ENCODE measurements at regions not wholly inside any gene's neighbourhood (a gene's known extent, or its start where the extent isn't known, plus 50 kb on each side); places are given as distances from the start of the nearest gene placed in this dataset.
A peak's percentile ranks its signal among the peaks of the same experiment; 100 is the strongest.
"Not testable (repeated sequence)": the region's sequence is repeated elsewhere in the genome, so short reads cannot be mapped to it uniquely, and the experiment has no call there.

- DNase-seq, result no peak
- Histone ChIP-seq H3K27me3 (ENCODE audit: insufficient read depth, low read depth, severe bottlenecking) (no peaks in the 10 kb centered on the region), H3K36me3 (no peaks in the 10 kb centered on the region), H3K9me3 (ENCODE audit: severe bottlenecking) (no peaks in the 10 kb centered on the region), H3K4me3 (ENCODE audit: low read depth, low read length) (no peak overlapping the region), H3K27ac (no peak overlapping the region)
- no peak for TF ChIP-seq CTCF (IDR thresholded peaks at IDR 0.05; ENCODE audit: low read depth, low read length)
Measured at GRCh38 chr13:23966691-23967615, 69.7 kb upstream of the C1QTNF9B start.

- H3K27ac ChIP-seq; H3K9me3 ChIP-seq (ENCODE audit: severe bottlenecking); DNase-seq; H3K36me3 ChIP-seq; H3K4me3 ChIP-seq (ENCODE audit: low read depth, low read length); H3K27me3 ChIP-seq (ENCODE audit: insufficient read depth, low read depth, severe bottlenecking): not testable (repeated sequence)
Measured at GRCh38 chr13:23967792-23968191, 70.5 kb upstream of the C1QTNF9B start.

GRCh38 chr13:23969647-23970046 is 72.3 kb upstream of the C1QTNF9B start:
- Histone ChIP-seq H3K27me3 (ENCODE audit: insufficient read depth, low read depth, severe bottlenecking) (no peaks in the 10 kb centered on the region), H3K9me3 (ENCODE audit: severe bottlenecking) (peaks cover 5% of the 10 kb centered on the region), H3K27ac (no peak overlapping the region), H3K36me3 (no peaks in the 10 kb centered on the region), H3K4me3 (ENCODE audit: low read depth, low read length) (no peak overlapping the region)
- TF ChIP-seq CTCF (IDR thresholded peaks at IDR 0.05; ENCODE audit: low read depth, low read length), result no peak
- no peak for DNase-seq

GRCh38 chr13:23979361-23980159 is 82.3 kb upstream of the C1QTNF9B start:
- peak; percentile 72 for DNase-seq

GRCh38 chr13:23980160-23980551 is 82.9 kb upstream of the C1QTNF9B start:
- Histone ChIP-seq H3K27me3 (ENCODE audit: insufficient read depth, low read depth, severe bottlenecking) (no peaks in the 10 kb centered on the region), H3K9me3 (ENCODE audit: severe bottlenecking) (no peaks in the 10 kb centered on the region), H3K4me3 (ENCODE audit: low read depth, low read length) (peak overlapping the region; percentile 70), H3K27ac (no peak overlapping the region), H3K36me3 (no peaks in the 10 kb centered on the region)
- DNase-seq, result peak; percentile 93
- no peak for TF ChIP-seq CTCF (IDR thresholded peaks at IDR 0.05; ENCODE audit: low read depth, low read length)

More at GRCh38 chr13:23979361-23980159, 82.3 kb upstream of the C1QTNF9B start:
- Histone ChIP-seq H3K36me3 (no peaks in the 10 kb centered on the region), H3K27ac (peak overlapping the region; percentile 37), H3K27me3 (ENCODE audit: insufficient read depth, low read depth, severe bottlenecking) (no peaks in the 10 kb centered on the region), H3K9me3 (ENCODE audit: severe bottlenecking) (no peaks in the 10 kb centered on the region), H3K4me3 (ENCODE audit: low read depth, low read length) (peak overlapping the region; percentile 70)
- TF ChIP-seq CTCF (IDR thresholded peaks at IDR 0.05; ENCODE audit: low read depth, low read length), result 0 out of 2 replicates have a peak, but pooled peaks have one; percentile 3

DNA sequence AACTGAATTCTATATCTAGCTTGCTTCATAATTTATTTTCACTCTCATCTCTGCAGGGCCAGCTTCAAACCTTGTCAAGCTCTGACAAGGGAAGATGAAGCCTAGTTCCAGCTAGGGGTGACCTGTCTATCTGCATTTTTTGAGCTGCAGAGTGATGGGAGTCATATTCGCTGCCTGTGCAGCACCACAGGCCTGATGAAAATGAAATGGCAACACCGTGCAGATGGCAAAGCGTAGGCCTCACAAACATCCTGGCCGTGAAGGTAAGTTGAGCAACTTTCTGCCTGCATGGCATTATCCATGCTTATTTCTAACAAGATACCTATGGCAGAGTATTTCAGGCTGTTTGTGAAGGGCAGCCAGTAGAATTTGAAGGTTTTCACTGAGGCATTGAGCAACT is 86.4 kb upstream of the C1QTNF9B start:
- Histone ChIP-seq H3K4me3 (ENCODE audit: low read depth, low read length) (no peak overlapping the region), H3K27me3 (ENCODE audit: insufficient read depth, low read depth, severe bottlenecking) (no peaks in the 10 kb centered on the region), H3K27ac (no peak overlapping the region), H3K9me3 (ENCODE audit: severe bottlenecking) (no peaks in the 10 kb centered on the region), H3K36me3 (no peaks in the 10 kb centered on the region)
- no peak for TF ChIP-seq CTCF (IDR thresholded peaks at IDR 0.05; ENCODE audit: low read depth, low read length)
- DNase-seq, result no peak
